K562 (cell line): ENCODE measurements at regions not wholly inside any gene's neighbourhood (a gene's known extent, or its start where the extent isn't known, plus 50 kb on each side); places are given as distances from the start of the nearest gene placed in this dataset.

Experiments
- ARID3B ChIP-seq: fragments of 250-450 bp; sonication (Bioruptor Pico); IDR thresholded peaks from 2 replicates; pipeline ENCODE4 v1.4.0; 2020; ENCODE audit warnings: borderline replicate concordance
- CBX5 ChIP-seq: IDR thresholded peaks from 2 replicates; pipeline ENCODE4 v1.6.1; 2014; ENCODE audit warnings: low read depth, borderline replicate concordance
- CTCF ChIP-seq, 3 experiments: IDR thresholded peaks in 2 of 3; conservative IDR thresholded peaks in 1 of 3; 2 replicates each; pipeline ENCODE4 v1.5.1; 2011 to 2012; ENCODE audit warnings: low read length in 3 of 3, mild to moderate bottlenecking in 3 of 3, control low read depth in 2 of 3, improper control_type of control experiment in 1 of 3, inconsistent platforms in 1 of 3, low read depth in 1 of 3, mixed read lengths in 1 of 3, moderate library complexity in 1 of 3; ENCODE audit not compliant: insufficient read depth in 2 of 3
- FOXM1 ChIP-seq, 2 experiments: fragments of 450-650 bp in 1 of 2; sonication (generic) in 1 of 2; formaldehyde crosslinking in 1 of 2; IDR thresholded peaks; 2 replicates each; pipeline versions ENCODE4 v1.6.1 to v1.9.0; 2017 to 2022; ENCODE audit warnings: low read depth in 2 of 2, mild to moderate bottlenecking in 2 of 2, missing genetic modification reagents in 1 of 2, moderate library complexity in 1 of 2
- MNT ChIP-seq, 2 experiments: fragments of 450-650 bp; conservative IDR thresholded peaks; 2 replicates each; pipeline ENCODE4 v1.6.1; 2017; ENCODE audit warnings: mild to moderate bottlenecking in 2 of 2, moderate library complexity in 2 of 2
- MTA3 ChIP-seq: fragments of 450-650 bp; formaldehyde crosslinking; IDR thresholded peaks from 2 replicates; pipeline ENCODE4 v1.6.1; 2017; ENCODE audit warnings: mild to moderate bottlenecking, borderline replicate concordance
- MYC ChIP-seq, 2 experiments: fragments of 250-450 bp in 1 of 2; sonication (Bioruptor Pico) in 1 of 2; IDR thresholded peaks; 2 replicates each; pipeline versions ENCODE4 v1.5.1 to v1.6.1; 2012 to 2021; ENCODE audit warnings: low read depth in 2 of 2, borderline replicate concordance in 1 of 2, improper control_type of control experiment in 1 of 2, low read length in 1 of 2, mild to moderate bottlenecking in 1 of 2, moderate library complexity in 1 of 2
- POLR2AphosphoS5 ChIP-seq: IDR thresholded peaks from 2 replicates; pipeline ENCODE4 v1.6.1; 2011; ENCODE audit warnings: mild to moderate bottlenecking, low read depth, low read length, moderate library complexity; ENCODE audit not compliant: control insufficient read depth, insufficient read depth
- RERE ChIP-seq: sonication (generic); formaldehyde crosslinking; IDR thresholded peaks from 2 replicates; pipeline ENCODE4 v1.8.0; 2023; ENCODE audit warnings: missing genetic modification reagents, mild to moderate bottlenecking, borderline replicate concordance
- REST ChIP-seq, 2 experiments: fragments of 450-650 bp; formaldehyde crosslinking in 1 of 2; IDR thresholded peaks; 2 replicates each; pipeline versions ENCODE4 v1.4.0 to v1.6.1; 2014 to 2020; ENCODE audit warnings: mild to moderate bottlenecking in 2 of 2, borderline replicate concordance in 1 of 2, low read depth in 1 of 2
- SIN3A ChIP-seq, 2 experiments: fragments of 150-350 bp in 1 of 2; IDR thresholded peaks; 2 replicates each; pipeline ENCODE4 v1.6.1; 2011 to 2016; ENCODE audit warnings: borderline replicate concordance in 2 of 2, low read depth in 2 of 2, low read length in 2 of 2, mild to moderate bottlenecking in 2 of 2, moderate library complexity in 2 of 2; ENCODE audit not compliant: control insufficient read depth in 1 of 2
- ZNF232 ChIP-seq: sonication (generic); formaldehyde crosslinking; IDR thresholded peaks from 2 replicates; pipeline ENCODE4 v1.8.0; 2022; ENCODE audit warnings: mild to moderate bottlenecking, missing genetic modification reagents

GRCh38 chr3:36175113-36175812 lies 205.0 kb upstream of the STAC start:
- TF ChIP-seq CBX5, result no peak
- TF ChIP-seq FOXM1 (IDR thresholded peaks at IDR 0.05; ENCODE audit: low read depth), result no peak
- TF ChIP-seq FOXM1 (CRISPR knock-in tag; IDR thresholded peaks at IDR 0.05; ENCODE audit: low read depth), result no peak
- no peak for TF ChIP-seq POLR2AphosphoS5
- no peak for TF ChIP-seq RERE
- no peak for TF ChIP-seq MNT (conservative IDR thresholded peaks at IDR 0.05)
- TF ChIP-seq ZNF232 (CRISPR knock-in tag), result no peak
- no peak for TF ChIP-seq MYC (IDR thresholded peaks at IDR 0.05; ENCODE audit: low read depth, low read length)
- TF ChIP-seq MYC (CRISPR knock-in tag; IDR thresholded peaks at IDR 0.05; ENCODE audit: borderline replicate concordance, low read depth), result no peak
- no peak for TF ChIP-seq ARID3B (CRISPR knock-in tag)
- no peak for TF ChIP-seq CTCF (IDR thresholded peaks at IDR 0.05 in 2 of 3, conservative IDR thresholded peaks at IDR 0.05 in 1 of 3; ENCODE audit: insufficient read depth in 2 of 3, low read depth in 1 of 3, low read length in 3 of 3)
- TF ChIP-seq REST (IDR thresholded peaks at IDR 0.05; ENCODE audit: borderline replicate concordance), result no peak
- TF ChIP-seq REST (CRISPR knock-in tag; IDR thresholded peaks at IDR 0.05; ENCODE audit: low read depth), result no peak
- no peak for TF ChIP-seq SIN3A (IDR thresholded peaks at IDR 0.05; ENCODE audit: borderline replicate concordance in 2 of 2, control insufficient read depth in 1 of 2, low read depth in 2 of 2, low read length in 2 of 2)
- TF ChIP-seq MTA3, result no peak
